ENCODE measurements at regions not wholly inside any gene's neighbourhood (a gene's known extent, or its start where the extent isn't known, plus 50 kb on each side); places are given as distances from the start of the nearest gene placed in this dataset.

DNA sequence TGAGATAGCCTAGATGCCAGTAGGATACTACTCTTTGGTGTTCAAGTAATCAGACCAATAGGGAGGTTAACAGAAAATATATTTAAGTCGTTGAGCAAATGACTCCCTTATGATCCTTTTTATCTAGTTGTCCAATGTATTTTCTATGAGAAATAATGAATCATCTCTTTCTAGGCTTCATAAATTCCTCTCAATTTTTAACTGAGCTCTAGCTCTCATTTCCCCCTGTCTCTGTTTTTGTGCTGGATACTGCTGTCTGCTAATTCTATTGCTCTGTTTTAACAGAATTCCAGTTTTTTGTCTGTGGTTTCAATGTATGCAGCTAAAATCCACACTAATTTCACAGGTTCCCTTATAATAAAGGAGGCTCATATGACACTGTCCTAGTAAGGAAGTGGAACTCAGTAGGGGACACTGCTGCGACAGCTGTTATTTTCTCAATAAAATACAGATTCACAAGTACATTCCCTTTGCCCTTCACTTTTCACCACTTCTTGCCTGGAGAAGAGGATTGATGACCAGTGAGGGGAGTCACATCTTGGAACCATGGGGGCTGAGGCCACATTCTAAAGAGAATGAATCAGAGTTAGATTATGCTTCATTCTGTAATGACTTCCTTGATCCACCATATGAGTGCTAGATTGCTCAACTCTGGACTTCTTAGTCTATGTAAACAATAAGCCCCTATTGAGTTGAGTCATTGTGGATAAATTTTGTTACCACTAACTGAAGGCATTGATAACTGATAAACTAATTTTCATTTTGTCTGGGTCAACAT, 558.7 kb upstream of the KCNMB2 start:
- no peak for DNase-seq

DNA sequence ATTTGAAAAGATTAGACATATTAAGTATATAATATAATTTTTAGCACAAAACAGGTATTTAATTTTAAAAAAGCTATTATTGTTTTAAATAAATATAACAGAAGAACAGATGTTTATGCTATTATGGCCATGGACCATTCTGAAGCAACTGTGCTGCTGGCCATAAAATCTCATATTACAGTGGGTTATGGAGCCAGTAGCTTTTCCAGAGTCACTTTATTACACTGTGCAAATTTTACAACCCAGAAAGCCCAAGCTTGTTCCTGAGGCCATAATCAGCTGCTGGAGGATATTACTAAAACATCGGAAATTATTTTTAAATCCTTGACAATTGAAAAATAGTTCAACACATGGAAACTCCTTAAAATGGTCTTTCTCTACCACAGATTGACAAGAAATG, 557.3 kb upstream of the KCNMB2 start:
- DNase-seq = no peak

DNA sequence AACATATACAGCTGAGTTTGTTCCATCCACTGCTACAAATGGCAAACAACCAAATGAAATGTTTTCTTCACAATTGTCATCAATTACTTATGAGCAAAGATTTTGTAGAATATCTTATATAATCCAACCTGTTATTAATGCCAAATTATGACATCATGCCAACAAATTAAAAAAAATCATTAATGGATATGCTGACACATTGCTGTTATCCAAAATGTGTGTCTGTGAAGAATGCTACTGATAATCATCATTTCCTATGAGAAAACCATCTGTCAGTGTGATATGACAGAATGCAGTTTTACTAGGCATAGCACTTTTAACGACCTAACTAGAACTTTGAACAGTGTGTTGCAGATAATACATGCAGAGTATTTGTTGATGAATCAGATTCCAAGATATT, 556.5 kb upstream of the KCNMB2 start:
- no peak for DNase-seq

DNA sequence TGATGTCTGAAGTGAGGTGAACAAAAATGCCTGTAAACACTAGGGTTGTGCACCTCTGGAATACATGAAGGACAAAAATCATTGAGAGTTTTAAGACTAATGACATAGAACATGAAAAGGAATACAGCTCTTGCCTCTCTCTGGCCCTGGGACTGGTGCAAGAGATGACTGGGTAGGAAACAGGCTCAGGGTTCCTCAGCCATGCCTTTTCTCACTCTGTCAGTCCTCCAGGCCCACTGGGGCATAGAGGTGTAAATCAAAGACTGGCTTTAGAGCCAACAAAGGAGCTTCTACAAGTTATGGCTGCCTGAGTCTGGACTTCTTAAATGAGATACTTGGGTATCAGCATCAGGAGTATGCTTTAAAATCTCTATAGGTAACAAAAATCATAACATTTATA, 554.7 kb upstream of the KCNMB2 start:
- DNase-seq = no peak

DNA sequence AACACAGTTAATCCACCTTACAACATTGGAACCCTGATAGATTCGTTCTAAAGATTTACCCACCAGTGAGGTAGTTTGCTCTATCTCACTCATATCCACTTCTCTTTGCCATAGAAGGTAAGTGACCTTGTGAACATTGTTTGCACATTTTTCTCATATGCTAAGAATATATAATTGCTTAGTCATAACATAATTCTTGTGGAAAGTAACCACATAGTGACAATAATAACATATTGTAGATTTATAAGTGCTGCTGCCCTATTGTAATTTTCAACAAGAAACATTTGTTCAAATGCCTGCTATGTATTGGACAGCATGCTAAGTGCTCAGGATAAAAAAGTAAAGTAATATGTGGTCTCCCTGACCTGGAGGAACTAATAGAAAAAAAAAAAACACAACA, 554.2 kb upstream of the KCNMB2 start:
- DNase-seq = no peak

DNA sequence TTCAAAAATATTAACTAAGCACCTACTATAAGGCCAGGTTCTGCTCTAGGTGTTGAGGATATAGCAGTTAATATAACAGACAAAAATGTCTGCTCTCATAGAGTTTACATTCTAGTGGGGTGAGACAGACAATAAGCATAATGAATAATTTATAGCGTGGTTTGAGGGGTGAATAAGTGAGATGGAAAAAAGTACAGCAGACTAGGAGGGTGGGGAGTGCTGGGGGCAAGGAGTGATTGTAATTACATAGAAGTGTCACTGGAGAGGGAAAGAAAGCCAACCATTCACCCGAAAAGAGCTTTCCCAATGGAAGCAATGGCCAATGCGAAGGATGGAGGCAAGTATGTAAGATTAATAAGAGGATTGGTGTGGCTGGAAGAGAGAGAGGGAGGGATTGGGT, 552.9 kb upstream of the KCNMB2 start:
- no peak for DNase-seq

DNA sequence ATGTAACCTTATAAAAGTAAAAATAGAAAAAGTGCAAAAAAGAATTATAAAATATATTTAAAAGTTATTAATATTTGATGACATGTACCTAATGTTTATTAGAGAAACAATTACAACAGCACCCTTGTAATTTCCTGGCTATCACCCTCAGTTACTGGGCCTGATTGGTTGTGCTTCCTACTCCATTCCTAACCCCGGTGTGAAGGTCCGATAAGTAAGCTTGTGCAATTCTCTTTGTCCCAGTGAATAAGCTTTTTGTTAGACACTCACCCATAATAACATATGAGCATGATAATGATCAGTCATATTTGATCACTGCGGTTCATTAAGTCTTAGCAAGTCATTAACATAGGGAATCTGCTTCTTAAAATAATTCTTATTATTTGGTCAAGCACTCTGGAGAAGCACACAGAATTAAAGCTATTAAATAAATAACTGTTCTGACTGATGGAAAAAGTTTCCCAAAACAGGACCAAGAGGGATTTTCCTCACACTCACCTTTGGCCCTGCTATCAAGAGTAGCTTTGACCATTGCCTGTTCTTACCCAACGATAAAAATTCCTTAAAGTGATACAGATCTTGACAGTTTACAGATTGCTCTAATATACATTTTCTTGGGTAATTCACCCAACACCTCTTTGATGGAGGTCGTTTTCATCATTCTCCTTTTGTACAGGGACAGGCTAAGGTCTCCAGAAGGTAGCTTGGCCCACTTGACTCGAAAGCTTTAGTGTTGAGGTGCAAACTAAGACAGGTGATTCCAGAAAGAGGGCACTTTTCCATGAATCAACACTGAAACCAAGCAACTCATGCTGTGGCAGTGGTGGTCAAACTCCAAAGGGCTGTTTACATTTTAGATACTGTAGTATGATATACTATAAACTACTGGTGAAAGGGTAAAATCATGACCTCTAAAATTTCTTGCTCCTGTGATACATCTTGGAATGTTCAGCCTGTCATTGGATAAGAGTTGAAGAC, 543.0 kb upstream of the KCNMB2 start:
- no peak for DNase-seq

DNA sequence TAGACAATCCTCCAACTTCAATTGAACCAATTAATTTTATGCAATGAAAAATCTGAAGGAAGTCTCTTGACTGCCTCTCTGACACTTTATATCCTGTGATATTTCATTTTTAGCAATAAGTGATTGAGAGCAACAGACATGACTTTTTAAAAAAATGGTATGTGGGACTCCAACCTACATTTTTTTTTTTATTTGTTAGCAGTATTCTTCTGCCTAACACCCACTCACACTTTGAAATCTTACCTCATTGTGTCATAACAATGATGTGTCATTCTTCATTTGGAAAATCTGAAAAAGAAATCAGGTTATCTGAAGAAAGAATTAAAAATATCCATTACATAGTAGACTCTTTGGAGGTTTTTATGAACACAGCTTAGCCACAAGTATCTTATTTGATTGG, 541.3 kb upstream of the KCNMB2 start:
- no peak for DNase-seq

DNA sequence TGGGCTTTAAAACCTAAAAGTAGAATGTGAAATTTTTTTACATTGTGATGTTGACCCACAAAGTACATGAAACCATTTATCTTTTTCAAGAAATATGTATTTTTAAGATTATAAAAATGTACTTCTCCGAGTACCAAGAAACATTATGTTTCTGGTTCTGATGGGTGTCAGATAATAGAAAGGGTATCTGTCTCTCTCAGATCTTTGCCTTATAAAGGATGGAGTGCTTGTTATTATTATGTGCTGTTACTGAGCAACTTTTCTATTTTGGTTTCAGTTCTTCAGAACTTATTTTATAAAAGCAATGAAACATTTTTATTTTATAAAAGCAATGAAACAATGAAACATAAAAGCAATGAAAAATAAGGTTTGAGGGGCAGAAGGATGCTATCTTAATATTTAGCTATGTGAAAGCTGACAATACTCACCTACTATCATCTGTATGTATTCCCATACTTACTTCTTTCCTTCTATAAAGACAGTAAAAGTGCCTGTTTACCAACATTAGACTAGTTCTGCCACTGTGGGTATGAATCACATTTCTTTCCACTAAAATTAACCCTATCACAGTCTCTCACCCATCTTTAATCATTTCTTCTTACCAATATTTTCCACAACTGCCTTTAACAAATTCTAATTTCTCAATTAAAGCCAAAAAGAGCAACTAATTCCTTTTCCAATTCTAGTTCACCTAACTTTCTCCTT, 540.7 kb upstream of the KCNMB2 start:
- no peak for DNase-seq

DNA sequence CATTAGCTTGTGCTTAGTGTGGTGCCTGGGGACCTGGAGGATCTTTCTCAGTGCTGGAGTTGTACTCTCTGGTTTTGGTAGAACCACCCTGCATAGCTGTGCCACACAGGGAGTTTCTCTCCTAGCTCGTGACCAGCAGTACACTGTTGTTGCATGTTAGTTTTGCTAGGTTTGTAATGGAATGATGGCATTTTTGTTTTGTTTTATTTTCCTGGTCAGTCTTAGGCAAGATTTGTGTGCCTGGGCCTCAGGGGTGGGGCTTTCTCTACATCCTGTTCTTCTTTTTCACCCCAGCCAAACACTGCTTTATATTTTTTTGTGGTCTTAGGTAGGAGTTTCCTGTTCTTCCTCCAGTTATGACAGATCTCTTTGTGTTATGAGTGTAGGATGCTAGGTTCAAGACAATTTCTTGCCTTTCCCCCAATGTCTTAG, 534.5 kb upstream of the KCNMB2 start:
- peak; percentile 7 for DNase-seq

DNA sequence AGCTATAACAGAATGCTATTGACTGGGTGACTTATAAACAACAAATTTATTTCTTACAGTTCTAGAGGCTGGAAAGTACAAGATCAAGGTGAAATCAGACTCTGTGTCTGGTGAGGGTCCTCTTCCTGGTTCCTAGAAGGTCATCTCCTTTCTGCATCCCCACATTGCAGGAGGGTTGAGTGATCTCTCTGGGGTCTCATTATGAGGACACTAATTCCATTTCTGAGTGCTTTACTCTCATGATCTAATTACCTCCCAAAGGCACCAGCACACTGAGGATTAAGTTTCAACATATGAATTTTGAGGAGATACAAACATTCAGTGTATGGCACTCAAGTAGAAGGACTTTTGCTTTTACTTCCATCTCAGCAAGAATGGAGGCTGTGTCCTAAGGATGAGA, 534.1 kb upstream of the KCNMB2 start:
- no peak for DNase-seq

DNA sequence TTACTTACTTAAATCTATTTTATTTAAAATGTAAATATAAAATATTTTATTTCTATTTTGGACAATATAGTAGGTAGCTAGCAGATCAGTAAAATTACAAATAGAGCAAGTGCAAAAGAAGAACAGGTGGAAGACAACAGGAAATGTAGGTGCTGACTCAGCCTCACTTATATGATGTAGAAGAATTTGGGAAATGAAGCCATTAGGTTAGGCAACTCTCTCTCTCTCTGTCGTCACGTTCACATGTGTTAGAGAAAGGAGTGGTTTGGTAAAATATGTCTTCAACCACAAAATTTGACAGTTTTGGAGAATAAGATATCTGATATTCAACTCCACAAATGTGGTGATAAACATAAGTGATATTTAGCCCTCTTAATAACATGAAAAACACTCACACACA, 532.5 kb upstream of the KCNMB2 start:
- no peak for DNase-seq

DNA sequence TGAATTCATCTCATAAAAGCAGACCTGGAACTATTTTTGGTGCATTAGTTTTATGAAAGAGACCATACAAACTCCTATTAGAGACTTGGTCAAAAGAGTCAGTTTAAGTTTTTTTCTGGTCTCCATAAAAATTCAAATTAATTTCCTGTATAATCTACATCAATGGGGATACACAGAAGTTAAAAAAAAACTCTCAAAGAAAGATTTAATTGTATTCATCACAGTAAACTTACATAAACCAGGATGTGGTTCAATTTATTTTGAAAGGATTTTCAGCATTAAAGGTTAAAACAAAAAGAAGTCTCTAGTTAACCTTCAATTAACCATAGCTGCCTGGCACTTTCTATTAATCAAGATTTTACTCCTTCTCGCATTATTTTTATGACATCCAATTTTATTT, 530.3 kb upstream of the KCNMB2 start:
- no peak for DNase-seq

DNA sequence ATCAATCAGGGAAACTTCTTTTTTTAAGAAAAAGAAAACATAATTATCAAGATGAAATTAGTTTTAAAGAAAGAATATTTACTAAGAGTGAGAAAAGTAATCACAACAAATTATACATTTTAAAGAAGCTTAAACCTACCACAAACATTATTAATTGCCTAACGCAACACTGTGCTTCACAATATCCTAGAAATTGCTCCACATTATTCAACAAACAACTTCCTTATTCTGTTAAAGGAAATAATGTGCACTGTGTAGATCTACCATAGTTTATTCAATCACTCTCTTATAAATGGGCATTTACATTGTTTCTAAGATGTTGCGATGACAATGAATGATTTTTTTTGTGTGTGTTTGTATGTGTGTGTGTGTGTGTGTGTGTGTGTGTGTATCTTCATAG, 525.9 kb upstream of the KCNMB2 start:
- no peak for DNase-seq

DNA sequence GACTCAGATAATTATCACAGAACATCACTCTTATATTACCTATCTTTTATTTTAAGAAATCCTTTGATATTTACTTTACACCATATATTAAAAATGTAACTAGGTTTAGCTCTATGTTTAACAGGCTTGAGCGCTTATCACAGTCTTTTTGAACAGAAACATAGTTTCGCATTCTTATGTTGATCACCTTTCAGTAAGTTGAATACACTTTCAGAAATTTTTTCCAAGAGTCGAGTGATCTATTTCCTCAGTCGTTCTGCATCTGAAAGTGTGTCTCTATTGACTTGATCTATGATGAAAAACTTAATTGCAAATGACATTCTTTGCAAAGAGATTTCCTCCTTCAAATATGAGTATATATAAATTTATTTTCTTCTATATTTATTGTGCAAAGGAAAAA, 516.6 kb upstream of the KCNMB2 start:
- no peak for DNase-seq

DNA sequence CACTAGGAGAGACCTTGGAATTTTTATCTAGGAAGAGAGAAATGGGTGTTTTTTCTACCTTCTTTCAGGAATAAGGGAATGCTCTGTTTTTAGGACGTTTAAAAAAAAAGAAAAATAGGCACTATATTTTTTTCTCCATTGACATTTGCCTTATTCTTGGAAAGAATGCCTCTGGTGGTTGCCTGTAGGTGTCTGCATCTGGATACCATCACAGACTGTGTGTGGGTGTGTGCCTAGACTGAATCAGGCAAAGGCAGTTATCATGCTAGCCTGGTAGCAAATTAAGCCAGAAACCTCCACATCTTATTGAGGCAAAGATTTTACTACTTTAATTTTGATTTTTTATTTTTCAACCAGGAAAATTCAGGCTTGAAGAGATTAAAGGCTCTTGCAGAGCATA, 513.6 kb upstream of the KCNMB2 start:
- no peak for DNase-seq

DNA sequence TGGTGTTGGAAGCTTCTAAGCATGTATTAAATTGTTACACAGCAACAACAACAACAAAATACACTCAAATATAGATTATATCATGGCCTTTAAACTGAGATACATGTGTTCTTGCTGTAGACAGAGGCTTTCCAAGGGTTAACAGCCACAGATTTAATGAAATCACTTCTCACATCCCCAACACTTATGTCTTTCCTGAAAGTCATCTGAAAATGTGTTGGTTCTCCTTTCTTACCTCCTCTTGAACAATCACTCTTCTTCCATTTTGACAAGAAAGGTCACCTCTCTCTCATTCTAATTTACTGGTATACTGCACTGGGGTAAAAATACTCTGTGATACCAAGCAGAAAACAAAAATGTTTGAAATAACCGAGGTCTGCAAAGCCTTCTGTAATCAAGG, 507.3 kb upstream of the KCNMB2 start:
- no peak for DNase-seq

DNA sequence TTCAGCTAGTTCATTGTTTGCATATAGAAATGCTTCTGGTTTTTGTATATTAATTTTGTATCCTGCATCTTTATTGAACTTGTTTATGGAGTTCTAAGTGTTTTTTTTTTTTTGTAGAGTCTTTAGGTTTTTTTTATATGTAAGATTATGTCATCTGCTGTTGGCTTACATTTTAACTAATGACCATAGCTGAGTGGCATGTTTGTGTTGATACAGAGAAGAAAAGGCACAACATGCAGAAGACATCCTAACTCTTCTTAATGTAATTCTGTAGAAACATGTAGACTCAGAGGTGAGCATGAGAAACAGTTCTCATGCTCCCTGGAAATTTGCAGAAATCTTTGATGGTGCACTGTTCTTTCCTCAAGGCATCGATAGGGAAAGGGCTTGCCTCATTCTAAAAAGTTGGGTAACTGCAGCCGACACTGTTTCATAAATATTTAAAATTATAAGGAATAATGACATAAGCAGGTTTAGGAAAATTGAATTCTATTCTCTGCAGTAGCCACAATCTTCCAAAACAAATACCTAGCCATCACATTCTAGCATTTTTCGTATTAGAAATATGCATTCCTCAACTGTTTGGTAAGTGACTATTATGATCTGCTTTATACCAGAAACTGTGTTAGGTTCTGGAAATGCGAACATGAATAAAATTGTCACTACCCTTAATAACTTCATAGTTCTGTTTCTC, 499.6 kb upstream of the KCNMB2 start:
- no peak for DNase-seq

DNA sequence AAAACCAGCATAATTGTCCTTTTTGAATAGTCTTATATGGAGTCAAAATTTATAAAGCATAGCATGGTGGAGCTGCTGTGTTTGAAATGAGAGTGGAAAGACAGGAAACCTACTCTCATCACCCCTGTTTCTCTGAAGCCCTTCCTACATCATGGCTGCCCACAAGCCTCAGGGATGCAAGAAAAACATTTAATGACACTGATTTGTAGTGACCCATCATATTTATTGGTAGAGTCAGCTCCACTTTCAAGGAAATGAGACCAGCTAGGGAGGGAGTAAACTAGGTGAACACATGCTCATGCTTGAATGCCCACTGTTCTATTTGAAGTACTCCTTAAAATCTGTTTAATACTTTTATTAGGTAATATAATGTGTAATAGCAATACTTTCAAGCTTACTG, 494.3 kb upstream of the KCNMB2 start:
- no peak for DNase-seq

DNA sequence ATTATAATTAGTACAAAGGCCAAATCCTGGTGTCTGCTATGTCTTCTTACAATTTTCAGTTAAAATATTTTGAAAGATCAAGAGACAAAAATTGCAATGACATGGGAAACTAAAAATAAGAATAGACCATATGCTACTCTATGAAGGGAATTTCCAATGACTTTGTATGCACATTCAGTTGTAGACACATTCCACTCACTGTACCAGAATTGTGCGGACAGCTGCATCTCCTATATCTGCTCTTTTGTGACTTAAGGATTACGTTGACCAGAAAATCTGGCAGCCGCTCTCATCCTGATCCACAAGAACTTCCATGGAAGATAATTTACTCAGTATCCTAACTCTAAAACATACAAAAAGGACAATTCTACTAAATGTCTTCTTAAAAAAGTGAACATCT, 493.9 kb upstream of the KCNMB2 start:
- DNase-seq = no peak

DNA sequence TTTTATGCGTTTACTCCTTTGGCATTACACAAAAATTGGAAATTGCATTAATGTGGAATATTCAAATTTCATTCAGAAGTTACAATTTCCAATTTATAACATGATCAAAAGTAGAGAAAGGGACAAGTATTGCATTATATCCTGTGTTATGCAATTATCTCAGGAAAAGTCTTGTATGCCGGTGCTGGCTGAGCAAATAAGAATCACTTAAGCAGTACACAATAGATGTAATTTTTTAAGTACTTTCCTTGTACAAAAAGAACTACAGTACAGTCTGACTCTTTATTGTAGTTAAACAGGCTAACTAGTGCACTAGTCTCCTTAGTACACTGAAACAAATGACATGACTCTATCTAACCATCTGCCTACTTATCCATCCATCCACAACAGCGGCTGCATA, 493.2 kb upstream of the KCNMB2 start:
- no peak for DNase-seq

DNA sequence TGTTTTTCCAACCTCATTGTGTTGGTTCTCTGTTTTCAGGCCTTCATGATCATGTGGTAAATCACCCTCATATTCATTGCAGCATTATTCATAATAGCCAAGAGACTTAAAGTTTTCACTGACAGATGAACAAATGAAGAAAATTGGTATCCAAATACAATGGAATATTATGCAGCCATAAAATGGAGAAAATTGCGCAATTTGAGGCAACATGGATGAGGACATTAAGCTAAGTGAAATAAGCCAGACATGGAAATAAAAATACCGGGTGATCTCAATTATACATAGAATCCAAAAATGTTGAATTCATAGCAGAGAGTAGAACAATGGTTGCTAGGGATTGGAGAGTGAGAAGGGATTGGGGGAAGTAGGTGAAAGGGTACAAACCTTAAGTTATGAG, 491.9 kb upstream of the KCNMB2 start:
- no peak for DNase-seq

DNA sequence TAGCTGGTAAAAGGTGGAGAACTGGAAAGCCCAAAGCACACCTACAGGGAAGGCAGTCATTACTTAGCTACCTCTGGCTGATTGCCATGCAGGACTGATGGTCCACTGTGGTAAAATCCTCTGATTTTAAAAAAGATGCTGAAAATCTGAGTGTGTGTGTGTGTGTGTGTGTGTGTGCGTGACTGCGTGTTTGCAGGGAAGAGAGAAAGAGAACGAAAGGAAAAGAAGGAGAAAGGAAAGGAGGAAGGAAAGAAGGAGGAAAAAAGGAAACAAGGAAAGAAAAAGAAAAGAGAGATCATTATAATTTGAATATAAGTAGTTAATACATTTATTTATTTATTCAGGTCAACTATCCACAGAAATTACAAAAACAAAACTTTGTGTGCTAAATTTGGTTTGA, 488.7 kb upstream of the KCNMB2 start:
- DNase-seq = no peak

Measured in stimulated activated CD4-positive, alpha-beta T cell treated with anti-CD3 and anti-CD28 coated beads, Interleukin-4, amount 100 ng/mL, for 1 hour (primary cell).